ENCODE measurements at regions not wholly inside any gene's neighbourhood (a gene's known extent, or its start where the extent isn't known, plus 50 kb on each side); places are given as distances from the start of the nearest gene placed in this dataset.

DNA sequence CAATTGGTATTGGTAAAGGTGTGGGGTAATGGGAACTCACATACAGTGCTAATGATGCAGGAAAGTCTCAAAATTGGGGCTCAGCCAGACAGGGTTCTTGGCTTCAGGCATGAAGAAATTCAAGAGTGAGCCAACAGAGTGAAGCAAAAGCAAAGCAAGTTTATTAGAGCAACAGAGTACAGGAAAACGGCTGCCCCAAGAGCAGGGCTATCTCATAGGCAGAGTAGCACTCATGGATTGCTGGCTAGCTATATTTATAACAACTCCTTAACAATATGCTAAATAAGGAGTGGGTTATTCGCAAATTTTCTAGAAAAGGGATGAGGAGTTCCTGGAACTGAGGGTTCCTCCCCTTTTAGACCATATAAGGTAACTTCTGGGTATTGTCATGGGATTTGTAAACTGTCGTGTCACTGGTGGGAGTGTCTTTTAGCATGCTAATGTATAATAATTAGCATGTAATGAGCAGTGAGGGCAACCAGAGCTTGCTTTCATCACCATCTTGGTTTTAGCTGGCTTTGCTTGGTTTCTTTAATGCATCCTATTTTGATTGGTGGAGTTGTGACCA lies 233.8 kb upstream of the NOL4 start:
- DNase-seq (ENCODE audit: low read depth) = no peak
- no peak for TF ChIP-seq CTCF (conservative IDR thresholded peaks at IDR 0.05; ENCODE audit: low read depth, low read length)
- no peak overlapping the region for H3K4me3 ChIP-seq (ENCODE audit: low read depth, low read length)

DNA sequence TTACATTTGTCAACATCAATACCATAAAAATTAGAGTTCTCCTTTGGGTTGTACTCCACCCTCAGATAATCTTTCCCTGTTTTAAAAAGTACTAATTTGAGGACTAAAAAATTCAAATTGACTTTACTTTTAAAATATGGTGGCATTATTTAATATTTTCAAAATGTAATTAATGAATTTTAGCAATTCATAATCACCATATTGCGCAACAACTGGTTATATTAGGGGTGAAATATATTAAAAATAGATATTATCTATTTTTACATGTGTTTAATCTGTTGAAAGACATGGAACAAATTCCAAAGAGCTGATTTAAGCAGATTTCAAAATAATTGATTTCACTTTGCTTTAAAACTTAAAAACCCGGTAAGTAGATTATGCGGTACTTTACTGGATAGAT lies 236.6 kb upstream of the NOL4 start:
- no peak overlapping the region for H3K4me3 ChIP-seq (ENCODE audit: low read depth, low read length)
- DNase-seq (ENCODE audit: low read depth) = no peak
- TF ChIP-seq CTCF (conservative IDR thresholded peaks at IDR 0.05; ENCODE audit: low read depth, low read length) = no peak

- no peak for DNase-seq (ENCODE audit: low read depth)
Observed at GRCh38 chr18:34467058-34467457, 242.3 kb upstream of the NOL4 start.

DNA sequence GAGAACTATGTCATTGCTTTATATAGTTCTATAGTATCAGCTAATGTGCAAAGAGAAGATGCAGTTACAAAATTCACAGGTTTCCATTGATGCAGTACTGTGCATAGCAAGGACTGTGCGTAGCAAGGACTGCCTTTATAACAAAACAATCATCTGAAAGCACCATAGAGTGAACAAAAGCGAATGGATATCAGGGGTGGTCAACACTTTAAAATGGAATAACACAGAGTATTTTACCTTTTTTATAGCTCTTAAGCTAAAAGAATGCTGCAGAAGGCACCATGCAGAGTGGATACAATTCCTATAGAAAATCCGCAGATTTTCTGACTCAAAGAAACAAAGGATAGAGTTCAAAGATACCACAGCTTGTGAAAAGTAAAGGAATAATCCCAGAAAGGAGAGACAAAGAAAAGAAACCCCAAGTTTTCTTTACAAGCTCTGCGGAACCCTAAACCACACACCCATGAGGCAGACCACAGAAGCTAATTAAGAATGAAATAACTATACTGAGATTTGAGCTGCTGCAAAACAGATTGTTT lies 229.9 kb upstream of the DTNA start:
- TF ChIP-seq CTCF (conservative IDR thresholded peaks at IDR 0.05; ENCODE audit: low read depth, low read length) = no peak
- DNase-seq (ENCODE audit: low read depth) = no peak
- no peak overlapping the region for H3K4me3 ChIP-seq (ENCODE audit: low read depth, low read length)

More at GRCh38 chr18:34467058-34467457, 242.3 kb upstream of the NOL4 start:
- no peak overlapping the region for H3K4me3 ChIP-seq (ENCODE audit: low read depth, low read length)
- no peak for TF ChIP-seq CTCF (conservative IDR thresholded peaks at IDR 0.05; ENCODE audit: low read depth, low read length)

- no peak for TF ChIP-seq CTCF (conservative IDR thresholded peaks at IDR 0.05; ENCODE audit: low read depth, low read length)
- DNase-seq (ENCODE audit: low read depth) = no peak
- H3K4me3 ChIP-seq (ENCODE audit: low read depth, low read length) = no peak overlapping the region
Observed at GRCh38 chr18:34482204-34482603, 227.9 kb upstream of the DTNA start.

DNA sequence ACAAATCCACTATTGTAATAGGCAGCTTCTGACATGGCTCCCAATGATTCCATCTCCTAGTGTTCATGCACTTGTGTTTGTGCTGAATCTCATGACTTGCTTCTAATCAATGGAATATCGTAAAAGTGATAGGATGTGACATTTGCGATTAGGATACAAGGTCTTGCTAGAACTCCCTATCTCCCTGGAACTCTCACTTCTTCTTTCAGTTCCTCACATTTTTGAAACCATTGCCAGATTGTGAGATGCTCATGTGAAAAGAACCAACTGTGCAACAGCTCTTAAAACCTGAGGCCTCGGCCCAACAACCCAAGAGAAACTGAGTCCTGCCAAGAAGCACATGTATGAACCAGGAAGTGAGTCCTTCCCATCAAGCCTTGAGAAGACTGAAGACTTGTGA lies 226.9 kb upstream of the DTNA start:
- H3K4me3 ChIP-seq (ENCODE audit: low read depth, low read length) = no peak overlapping the region
- no peak for DNase-seq (ENCODE audit: low read depth)
- TF ChIP-seq CTCF (conservative IDR thresholded peaks at IDR 0.05; ENCODE audit: low read depth, low read length) = no peak

DNA sequence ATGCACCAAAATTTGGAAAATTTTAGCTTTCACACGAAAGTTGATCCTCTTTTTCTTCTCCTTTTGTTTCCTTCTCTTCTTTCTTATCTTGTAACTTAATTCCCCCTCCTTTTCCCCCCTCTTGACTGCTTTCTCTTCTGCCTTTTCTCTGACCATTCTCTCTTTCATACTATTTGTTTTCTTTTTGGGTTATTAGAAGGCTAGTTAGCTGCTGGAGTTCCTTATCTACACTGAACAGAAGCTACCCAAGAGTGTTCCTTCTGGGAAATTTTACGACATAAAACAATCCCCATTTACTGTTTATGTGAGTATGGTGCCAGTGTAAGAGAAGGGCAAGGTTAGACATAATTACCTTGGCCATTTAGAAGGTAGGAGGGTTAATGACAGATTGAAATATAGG lies 218.4 kb upstream of the DTNA start:
- H3K4me3 ChIP-seq (ENCODE audit: low read depth, low read length) = no peak overlapping the region
- TF ChIP-seq CTCF (conservative IDR thresholded peaks at IDR 0.05; ENCODE audit: low read depth, low read length) = no peak
- no peak for DNase-seq (ENCODE audit: low read depth)
